GM10248 (cell line): ENCODE measurements at regions not wholly inside any gene's neighbourhood (a gene's known extent, or its start where the extent isn't known, plus 50 kb on each side); places are given as distances from the start of the nearest gene placed in this dataset.
"Not testable (repeated sequence)": the region's sequence is repeated elsewhere in the genome, so short reads cannot be mapped to it uniquely, and the experiment has no call there.

Experiments used
- CTCF ChIA-PET: fragments of 300-600 bp; sonication (Branson Sonifier 250); formaldehyde crosslinking; extraction: SDS; loops from one replicate; lab custom pipeline; 2021; ENCODE audit warnings: antibody characterized with exemption; lab: Yijun Ruan, JAX
- POLR2A ChIA-PET: fragments of 350-650 bp; sonication (Branson Sonifier 250); formaldehyde crosslinking; extraction: SDS; loops from one replicate; lab custom pipeline; 2020; ENCODE audit warnings: antibody characterized with exemption; lab: Yijun Ruan, JAX
- DNase-seq: peaks from one replicate; pipeline ENCODE4 v3.0.0; 2012; ENCODE audit errors: extremely low spot score
- CTCF ChIP-seq: IDR thresholded peaks from 2 replicates; pipeline ENCODE4 v1.5.1; 2012; ENCODE audit warnings: mild to moderate bottlenecking, low read depth; ENCODE audit errors: extremely low read depth, missing control alignments, control extremely low read depth

- no peak for DNase-seq
- CTCF ChIA-PET, result no interaction called here
- no peak for TF ChIP-seq CTCF
- POLR2A ChIA-PET, result no interaction called here
Measured at GRCh38 chr5:25970906-25971489, 1067.4 kb downstream of the CDH9 start.

- POLR2A ChIA-PET, DNase-seq, CTCF ChIA-PET: not testable (repeated sequence)
Measured at GRCh38 chr5:25969042-25969441, 1069.3 kb downstream of the CDH9 start.

- ChIA-PET POLR2A (no interaction called here), CTCF (no interaction called here)
- no peak for TF ChIP-seq CTCF
- no peak for DNase-seq
Measured at GRCh38 chr5:25964009-25964372, 1074.4 kb downstream of the CDH9 start.

- ChIA-PET POLR2A (no interaction called here), CTCF (no interaction called here)
- no peak for DNase-seq
- TF ChIP-seq CTCF, result no peak
Measured at GRCh38 chr5:25963251-25964008, 1075.0 kb downstream of the CDH9 start.

- ChIA-PET CTCF (no interaction called here), POLR2A (no interaction called here)
- DNase-seq, result no peak
- no peak for TF ChIP-seq CTCF
Measured at GRCh38 chr5:25955337-25955736, 1083.0 kb downstream of the CDH9 start.

GRCh38 chr5:25950681-25951080 is 1087.7 kb downstream of the CDH9 start:
- no peak for DNase-seq
- TF ChIP-seq CTCF, result no peak
- ChIA-PET CTCF (no interaction called here), POLR2A (no interaction called here)

- ChIA-PET CTCF (no interaction called here), POLR2A (no interaction called here)
- TF ChIP-seq CTCF, result no peak
- DNase-seq, result no peak
Measured at GRCh38 chr5:25948278-25948677, 1090.1 kb downstream of the CDH9 start.
